ENCODE measurements at regions not wholly inside any gene's neighbourhood (a gene's known extent, or its start where the extent isn't known, plus 50 kb on each side); places are given as distances from the start of the nearest gene placed in this dataset.

GRCh38 chr12:91937706-91938105 is 207.9 kb downstream of the BTG1 start:
- Histone ChIP-seq H3K4me1 (replicated peaks; ENCODE audit: insufficient read depth) (no peaks in the 10 kb centered on the region), H3K27ac (no peak overlapping the region), H3K9me3 (ENCODE audit: insufficient read depth, low read depth) (no peaks in the 10 kb centered on the region), H3K79me2 (ENCODE audit: low read depth) (no peaks in the 10 kb centered on the region), H3K4me3 (no peak overlapping the region), H3K9me2 (ENCODE audit: insufficient read depth) (no peaks in the 10 kb centered on the region), H3K27me3 (ENCODE audit: insufficient read depth, low read depth) (no peaks in the 10 kb centered on the region), H3F3A (ENCODE audit: insufficient read depth, low read depth) (no peaks in the 10 kb centered on the region), H2AFZ (no peak overlapping the region), H3K36me3 (ENCODE audit: low read depth) (no peaks in the 10 kb centered on the region), H3K4me2 (no peak overlapping the region), H4K20me1 (ENCODE audit: insufficient read depth) (no peaks in the 10 kb centered on the region)
- DNase-seq, result no peak
- POLR2A ChIA-PET (ENCODE audit: unreplicated experiment), result no interaction called here
- intact Hi-C loops (cut with micrococcal nuclease; ENCODE audit: unreplicated experiment), result no loop called here
- TF ChIP-seq CTCF (conservative IDR thresholded peaks at IDR 0.05), result no peak
- CTCF ChIA-PET, result no interaction called here
- BruUV-seq (replicated peaks), result no TSS peak

- Histone ChIP-seq H3K9me2 (ENCODE audit: insufficient read depth) (no peaks in the 10 kb centered on the region), H3K9me3 (ENCODE audit: insufficient read depth, low read depth) (no peaks in the 10 kb centered on the region), H3K27me3 (ENCODE audit: insufficient read depth, low read depth) (no peaks in the 10 kb centered on the region), H3K4me2 (no peak overlapping the region), H3K4me1 (replicated peaks; ENCODE audit: insufficient read depth) (no peaks in the 10 kb centered on the region), H3K4me3 (no peak overlapping the region), H3F3A (ENCODE audit: insufficient read depth, low read depth) (no peaks in the 10 kb centered on the region), H2AFZ (no peak overlapping the region), H4K20me1 (ENCODE audit: insufficient read depth) (no peaks in the 10 kb centered on the region), H3K79me2 (ENCODE audit: low read depth) (no peaks in the 10 kb centered on the region), H3K27ac (no peak overlapping the region), H3K36me3 (ENCODE audit: low read depth) (no peaks in the 10 kb centered on the region)
- DNase-seq, result no peak
- intact Hi-C loops (cut with micrococcal nuclease; ENCODE audit: unreplicated experiment), result no loop called here
- BruUV-seq (replicated peaks), result no TSS peak
- POLR2A ChIA-PET (ENCODE audit: unreplicated experiment), result no interaction called here
- TF ChIP-seq CTCF (conservative IDR thresholded peaks at IDR 0.05) (no peak), EZH2 (IDR thresholded peaks at IDR 0.05; ENCODE audit: low read depth) (no peak)
- CTCF ChIA-PET, result no interaction called here
Observed at GRCh38 chr12:91937009-91937408, 208.6 kb downstream of the BTG1 start.

GRCh38 chr12:91935296-91935695 is 210.3 kb downstream of the BTG1 start:
- no peak for DNase-seq
- H3K4me1 ChIP-seq (replicated peaks; ENCODE audit: insufficient read depth), result no peaks in the 10 kb centered on the region
- no peak overlapping the region for H3K4me2 ChIP-seq
- no peak for TF ChIP-seq EZH2 (IDR thresholded peaks at IDR 0.05; ENCODE audit: low read depth)
- TF ChIP-seq CTCF (conservative IDR thresholded peaks at IDR 0.05), result no peak
- CTCF ChIA-PET, result no interaction called here
- H3K9me2 ChIP-seq (ENCODE audit: insufficient read depth), result no peaks in the 10 kb centered on the region
- H3K9me3 ChIP-seq (ENCODE audit: insufficient read depth, low read depth), result no peaks in the 10 kb centered on the region
- no peak overlapping the region for H3K27ac ChIP-seq
- no peak overlapping the region for H2AFZ ChIP-seq
- no TSS peak for BruUV-seq (replicated peaks)
- no peak overlapping the region for H3K4me3 ChIP-seq
- no peaks in the 10 kb centered on the region for H4K20me1 ChIP-seq (ENCODE audit: insufficient read depth)
- intact Hi-C loops (cut with micrococcal nuclease; ENCODE audit: unreplicated experiment), result no loop called here
- POLR2A ChIA-PET (ENCODE audit: unreplicated experiment), result no interaction called here
- H3F3A ChIP-seq (ENCODE audit: insufficient read depth, low read depth), result no peaks in the 10 kb centered on the region
- no peaks in the 10 kb centered on the region for H3K27me3 ChIP-seq (ENCODE audit: insufficient read depth, low read depth)
- no peaks in the 10 kb centered on the region for H3K36me3 ChIP-seq (ENCODE audit: low read depth)
- H3K79me2 ChIP-seq (ENCODE audit: low read depth), result no peaks in the 10 kb centered on the region

Data from PC-9 (cell line).